Activated gamma-delta T cell (primary cell): ENCODE measurements at regions not wholly inside any gene's neighbourhood (a gene's known extent, or its start where the extent isn't known, plus 50 kb on each side); places are given as distances from the start of the nearest gene placed in this dataset.
"Not testable (repeated sequence)": the region's sequence is repeated elsewhere in the genome, so short reads cannot be mapped to it uniquely, and the experiment has no call there.

ENCODE experiments used
- DNase-seq: peaks from one replicate; lab custom pipeline; 2025; lab: John Stamatoyannopoulos, UW

DNA sequence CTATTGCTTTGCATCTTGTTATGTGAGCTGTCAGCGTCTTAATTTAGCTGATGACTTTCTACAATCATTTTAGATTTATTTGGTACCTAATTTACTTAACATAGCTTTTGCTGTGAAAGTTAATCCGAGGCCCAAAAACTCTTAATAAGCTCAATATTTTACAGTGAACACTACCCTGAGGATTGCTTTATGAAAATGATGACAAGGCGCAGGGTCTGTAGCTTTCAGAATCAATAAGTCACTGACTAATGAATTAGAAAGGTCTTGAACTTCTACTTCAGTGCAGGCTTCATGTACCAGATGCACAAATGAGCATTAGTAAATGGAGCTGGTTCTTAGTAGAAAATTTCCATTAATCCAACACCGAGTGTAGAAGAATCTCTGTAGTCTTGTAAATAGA lies 81.4 kb upstream of the ZNF366 start:
- DNase-seq = no peak

DNA sequence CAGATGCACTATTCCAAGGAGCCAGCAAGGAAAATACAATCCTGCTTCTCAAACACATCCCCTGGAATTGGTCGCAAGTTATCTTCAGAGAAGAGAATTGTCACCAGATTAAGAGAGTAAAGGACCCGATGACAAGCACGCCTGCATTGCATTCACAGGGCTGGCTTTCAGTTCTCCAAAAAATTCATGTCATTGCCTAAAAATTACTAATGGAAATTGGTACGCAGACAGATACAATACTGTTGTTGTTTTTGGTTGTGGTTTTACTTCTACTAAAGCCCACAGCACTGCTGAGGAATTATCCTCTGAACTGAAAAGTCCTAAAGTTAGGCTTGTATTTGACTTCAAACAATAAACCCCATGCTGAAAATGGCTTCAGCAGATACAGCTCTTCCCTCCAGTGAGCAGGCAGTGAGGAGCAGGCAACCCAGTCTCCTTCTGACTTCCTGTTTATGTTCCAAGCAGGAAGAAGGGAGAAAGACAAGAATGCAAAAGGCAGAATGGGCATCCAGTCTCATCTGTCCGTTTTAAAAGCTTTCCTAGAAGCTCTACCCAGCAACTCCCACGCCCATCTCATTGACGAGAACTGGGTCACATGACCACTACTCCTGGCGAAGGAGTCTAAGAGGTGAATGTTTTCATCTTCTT lies 80.6 kb upstream of the ZNF366 start:
- DNase-seq = no peak

DNA sequence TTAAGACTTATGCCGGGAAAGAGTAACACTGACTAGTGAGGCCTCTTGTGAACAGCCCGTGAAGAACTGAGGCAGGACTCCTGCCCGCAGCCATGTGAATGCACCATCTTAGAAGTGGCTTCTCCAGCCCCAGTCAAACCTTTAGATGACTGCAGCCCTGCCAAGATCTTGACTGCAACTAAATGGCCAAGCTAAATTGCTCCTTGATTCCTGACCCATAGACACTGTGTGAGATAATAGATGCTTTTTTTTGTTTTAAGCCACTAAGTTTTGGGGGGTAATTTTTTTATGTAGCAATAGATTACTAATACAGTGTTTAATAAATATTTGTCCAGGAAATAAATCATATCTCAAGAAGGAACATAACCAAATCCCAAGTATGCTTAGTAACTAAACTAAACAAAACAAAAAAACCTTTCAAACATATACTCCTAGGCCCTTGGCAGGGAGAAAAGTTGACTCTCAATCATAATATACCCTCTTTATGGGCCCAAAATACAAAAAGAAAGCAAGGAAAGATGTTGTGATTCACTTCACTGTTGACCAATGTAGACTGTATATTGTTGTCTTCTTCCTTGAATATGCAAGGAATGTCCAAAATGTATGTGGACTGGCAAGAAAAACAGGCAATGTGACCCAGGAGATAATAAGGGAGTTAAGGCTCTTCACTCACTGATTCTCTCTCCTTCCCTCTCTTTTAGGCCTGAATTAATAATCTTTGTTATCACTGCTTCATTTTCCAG lies 79.7 kb upstream of the ZNF366 start:
- DNase-seq = no peak

DNA sequence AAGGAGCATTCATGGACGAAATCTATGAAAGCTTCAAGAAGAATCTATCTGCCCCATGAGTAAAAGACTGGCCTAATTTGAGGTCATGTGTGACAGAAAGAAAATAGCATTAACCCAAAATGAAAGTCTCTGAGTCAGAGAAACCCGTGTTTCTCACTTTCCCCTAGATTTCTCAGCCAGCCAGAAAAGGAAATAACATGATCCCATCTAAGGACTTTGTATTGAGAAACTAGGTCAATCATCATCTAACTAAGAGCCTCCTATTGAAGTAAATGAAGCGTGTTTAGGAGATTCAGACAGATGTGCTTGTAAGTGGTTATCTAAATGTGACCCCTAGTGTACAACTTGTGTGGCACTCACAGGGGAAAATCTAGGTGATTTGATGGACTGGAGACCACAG lies 77.3 kb upstream of the ZNF366 start:
- no peak for DNase-seq

DNA sequence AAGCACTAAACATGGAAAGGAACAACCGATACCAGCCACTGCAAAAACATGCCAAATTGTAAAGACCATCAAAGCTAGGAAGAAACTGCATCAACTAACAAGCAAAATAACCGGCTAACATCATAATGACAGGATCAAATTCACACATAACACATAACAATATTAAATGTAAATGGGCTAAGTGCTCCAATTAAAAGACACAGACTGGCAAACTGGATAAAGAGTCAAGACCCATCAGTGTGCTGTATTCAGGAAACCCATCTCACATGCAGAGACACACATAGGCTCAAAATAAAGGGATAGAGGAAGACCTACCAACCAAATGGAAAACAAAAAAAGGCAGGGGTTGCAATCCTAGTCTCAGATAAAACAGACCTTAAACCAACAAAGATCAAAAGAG lies 72.1 kb upstream of the ZNF366 start:
- not testable (repeated sequence) for DNase-seq

DNA sequence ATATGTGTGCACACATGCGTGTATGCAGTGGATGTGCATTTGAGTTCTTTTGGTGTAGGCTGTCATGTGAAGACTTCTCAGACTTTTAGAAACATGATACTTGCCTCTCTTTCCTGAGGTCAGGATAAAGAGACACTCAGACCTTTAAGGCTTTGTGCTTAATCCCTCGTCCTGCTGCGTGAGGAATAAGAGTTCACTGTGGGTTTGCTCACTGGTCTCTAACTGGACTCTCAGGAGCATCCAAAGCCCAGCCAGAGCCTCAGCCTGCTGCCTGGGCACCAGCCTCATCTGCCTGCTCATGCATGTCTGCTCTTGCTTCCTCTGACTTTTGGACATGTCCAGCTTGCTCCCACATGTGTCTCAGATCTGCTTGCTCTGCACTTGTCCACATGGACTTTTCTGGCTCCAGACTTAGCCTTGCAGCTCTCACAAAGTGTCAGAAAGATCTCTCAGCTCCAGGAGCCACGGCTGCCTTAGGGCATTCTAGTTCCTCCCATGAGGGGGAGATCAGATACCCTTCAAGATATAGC lies 65.1 kb upstream of the ZNF366 start:
- no peak for DNase-seq

DNA sequence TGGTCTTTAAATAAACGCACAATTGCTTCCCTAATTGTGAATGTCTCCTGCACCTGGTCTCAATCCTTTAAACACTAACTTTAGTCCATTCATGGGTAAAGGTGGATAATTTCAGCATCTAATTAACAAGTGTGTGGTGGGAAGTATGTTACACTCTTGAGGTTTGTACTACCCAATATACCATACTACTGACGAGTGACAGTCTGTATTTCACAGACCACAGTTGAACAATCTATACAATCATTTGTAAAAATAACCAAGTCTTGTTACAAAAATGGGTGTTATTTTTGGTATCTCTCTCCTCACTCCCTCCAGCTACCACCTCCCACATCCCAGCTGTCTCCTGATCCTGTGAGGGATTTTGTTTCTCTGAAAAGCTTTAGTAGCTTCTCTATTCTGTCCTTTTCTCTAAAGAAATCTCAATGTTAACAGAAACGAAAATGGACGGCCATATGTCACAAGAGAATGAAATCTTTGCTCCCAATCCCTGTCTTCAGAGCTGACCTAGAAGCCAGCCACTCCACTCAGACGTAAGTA lies 62.3 kb upstream of the ZNF366 start:
- no peak for DNase-seq

DNA sequence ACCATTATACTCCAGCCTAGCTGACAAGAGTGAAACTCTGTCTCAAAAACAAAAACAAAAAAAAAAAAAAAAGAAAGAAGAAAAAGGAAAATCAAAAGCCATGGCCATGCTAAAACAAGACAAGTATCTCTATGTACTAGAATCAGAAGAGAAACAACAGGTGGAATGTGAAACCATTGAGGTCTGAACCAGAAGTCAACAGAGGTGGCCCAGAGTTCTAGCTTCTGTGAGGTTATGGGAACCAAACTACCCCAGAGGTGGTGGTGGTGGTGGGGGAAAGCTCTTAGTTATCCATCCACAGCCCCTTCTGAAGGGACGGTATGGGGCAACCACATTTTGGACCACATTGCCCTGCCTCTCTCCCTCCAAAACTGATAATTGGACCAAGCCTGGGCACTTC lies 59.5 kb upstream of the ZNF366 start:
- DNase-seq = no peak

DNA sequence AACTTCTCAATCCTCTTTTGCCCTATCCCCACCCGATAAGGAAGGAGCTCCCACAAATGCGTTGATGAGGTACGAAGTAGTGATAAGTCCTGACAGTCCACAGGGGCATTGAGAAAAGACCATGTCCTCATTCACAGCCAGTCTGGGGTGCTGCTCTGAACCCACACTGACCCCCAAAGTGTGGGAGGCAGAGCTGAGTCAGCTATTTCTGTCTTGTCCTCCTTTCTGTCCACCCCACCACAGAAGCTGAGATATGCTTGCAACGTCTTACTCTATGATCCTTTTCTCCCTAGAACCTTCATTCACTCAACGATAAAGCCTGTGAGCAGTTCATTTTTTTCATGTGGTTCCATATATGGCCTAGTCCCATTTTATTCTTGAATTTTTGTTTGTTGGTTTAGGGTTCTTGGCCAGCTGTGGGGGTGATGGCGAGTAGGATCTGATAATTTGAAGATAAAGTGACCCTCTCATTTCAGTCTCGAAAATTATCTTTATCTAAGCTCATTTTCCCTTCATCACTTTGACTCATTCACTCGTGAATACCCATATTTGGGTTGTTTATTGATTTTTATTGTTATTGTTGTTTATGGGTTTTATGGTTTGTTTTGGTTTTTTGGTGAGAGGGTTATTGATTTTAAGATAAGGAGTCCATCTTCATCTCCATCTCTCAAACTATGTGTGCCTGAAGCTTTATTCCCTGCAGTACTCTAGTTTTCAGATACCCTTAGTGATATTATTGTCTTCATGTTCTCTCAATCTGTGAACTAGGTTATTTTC lies 58.5 kb upstream of the ZNF366 start:
- DNase-seq = no peak

DNA sequence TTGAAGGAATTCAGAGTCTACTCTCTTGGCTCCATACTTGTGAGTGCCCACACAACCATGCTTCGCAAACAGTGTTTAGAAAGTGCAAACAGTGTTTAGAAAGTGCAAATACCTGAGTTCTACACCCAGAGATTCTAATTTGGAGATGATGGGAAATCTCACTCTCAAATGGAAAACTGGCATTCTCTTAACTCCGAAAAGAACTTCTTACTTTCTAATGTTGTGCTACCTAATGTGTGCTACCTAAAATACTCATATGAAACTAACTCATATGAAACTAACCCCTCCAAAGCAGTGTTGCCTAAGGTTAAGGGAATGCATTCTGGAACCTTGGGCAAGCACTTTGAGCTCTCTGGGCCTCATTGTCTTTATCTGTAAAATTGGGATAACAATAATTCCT lies 55.5 kb upstream of the ZNF366 start:
- no peak for DNase-seq

DNA sequence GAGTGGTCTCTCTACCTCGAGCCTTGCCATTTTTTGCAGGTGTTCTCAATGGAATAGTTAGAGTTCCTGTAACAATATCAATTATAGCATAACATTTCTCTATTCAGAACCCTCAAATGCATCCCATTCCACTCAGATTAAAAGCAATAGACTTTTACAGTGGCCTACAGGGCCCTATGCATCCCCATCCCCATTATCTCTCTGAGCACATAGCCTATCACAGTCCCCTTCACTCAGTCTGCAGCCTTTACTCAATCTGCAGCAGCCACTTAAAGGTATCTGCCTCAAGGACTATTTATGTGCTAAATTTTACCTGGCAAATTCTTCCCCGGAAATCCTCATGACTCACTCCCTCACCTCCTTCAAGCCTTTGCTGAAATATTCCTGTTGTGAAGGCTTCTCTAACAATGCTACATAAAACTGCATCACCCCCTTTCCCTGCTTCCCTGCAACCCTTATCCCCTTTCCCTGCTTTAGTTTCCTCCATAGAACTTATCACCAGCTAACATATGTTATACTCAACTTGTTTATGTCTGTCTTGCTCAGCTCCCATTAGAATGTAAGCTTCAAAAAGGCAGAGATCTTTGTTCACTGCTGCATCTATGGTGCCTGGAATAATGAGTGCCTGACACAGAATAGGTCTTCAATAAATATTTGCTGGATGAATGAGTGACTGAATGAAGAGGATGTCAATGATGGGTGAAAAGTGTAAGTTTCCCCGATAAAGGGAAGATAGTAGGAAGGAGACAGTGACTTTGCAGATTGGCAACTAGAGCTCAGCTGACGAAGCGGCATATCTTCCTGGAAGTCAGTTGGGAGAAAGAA lies 54.1 kb upstream of the ZNF366 start:
- DNase-seq = no peak

DNA sequence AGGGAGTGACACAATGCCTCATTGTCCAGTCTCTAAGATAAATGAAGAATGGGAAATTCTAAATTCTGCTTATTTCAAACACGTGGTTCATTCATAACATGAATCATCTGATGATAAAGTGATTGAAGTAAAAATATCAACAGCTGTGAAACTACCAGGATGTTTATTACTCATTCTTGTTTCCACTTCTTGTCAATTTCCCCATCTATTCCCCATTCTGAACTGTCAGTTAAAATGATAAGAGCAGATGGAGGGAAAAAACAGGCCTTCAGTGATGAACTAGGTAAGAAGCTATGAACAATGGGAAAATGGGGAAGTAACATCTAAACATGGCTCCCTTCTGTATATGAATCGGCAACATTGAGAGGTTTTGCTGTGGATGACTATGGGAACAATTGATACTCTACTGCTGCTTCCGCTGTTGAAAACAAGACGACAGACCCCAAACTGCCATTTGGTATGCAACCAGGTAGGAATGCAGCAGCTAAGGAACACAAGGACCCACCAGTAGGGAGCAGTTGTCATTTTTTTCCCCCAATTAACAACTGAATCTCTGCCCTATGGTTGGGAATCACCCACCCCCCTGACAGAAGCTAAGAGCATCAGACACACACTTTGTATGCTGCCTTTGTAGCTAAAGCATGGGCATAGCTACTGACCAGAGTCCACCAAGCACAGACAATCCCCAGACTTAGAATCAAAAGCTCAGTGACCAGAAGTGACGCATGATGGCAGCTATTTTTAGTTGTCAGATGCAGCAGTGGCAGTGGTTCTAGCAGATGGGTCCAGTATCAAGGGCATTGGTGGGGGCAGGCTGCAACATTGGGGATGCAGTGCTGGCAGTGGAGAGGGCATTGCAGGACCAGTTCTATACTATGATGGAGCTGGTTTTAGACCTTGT lies 52.9 kb upstream of the ZNF366 start:
- no peak for DNase-seq

DNA sequence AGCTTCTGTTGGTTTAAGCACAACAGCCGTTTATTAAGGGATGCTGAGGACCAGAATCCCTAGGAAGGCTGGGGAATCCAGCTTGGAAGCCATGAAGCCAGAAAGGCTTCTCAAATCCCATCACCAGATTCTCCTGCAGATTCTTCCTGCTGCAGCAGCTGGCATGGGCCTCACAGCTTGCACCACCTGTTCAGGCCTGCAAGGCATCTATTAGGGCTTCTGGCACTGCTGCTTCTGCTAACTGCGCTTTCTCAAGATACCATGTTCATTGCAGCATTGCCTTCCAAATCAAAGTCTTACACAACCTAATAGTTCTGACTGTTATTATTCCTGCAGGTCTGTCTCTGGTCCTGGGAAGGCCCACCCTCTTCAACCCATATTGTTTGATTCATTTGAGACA lies 51.2 kb upstream of the ZNF366 start:
- no peak for DNase-seq

DNA sequence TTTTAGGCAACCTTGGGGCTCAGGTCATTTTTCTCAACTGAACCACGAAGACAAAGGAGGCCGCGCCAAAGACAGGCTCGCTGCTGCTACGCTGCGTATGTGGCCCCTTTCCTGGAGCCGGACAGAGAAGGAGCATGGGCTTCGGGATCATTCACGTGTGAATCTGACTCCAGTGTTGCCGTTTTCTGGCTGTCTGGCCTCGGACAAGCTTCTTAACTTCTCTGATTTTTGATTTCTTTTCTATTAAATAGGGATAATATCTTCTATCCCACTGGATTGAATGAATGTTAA lies 50.8 kb upstream of the ZNF366 start:
- no peak for DNase-seq

DNA sequence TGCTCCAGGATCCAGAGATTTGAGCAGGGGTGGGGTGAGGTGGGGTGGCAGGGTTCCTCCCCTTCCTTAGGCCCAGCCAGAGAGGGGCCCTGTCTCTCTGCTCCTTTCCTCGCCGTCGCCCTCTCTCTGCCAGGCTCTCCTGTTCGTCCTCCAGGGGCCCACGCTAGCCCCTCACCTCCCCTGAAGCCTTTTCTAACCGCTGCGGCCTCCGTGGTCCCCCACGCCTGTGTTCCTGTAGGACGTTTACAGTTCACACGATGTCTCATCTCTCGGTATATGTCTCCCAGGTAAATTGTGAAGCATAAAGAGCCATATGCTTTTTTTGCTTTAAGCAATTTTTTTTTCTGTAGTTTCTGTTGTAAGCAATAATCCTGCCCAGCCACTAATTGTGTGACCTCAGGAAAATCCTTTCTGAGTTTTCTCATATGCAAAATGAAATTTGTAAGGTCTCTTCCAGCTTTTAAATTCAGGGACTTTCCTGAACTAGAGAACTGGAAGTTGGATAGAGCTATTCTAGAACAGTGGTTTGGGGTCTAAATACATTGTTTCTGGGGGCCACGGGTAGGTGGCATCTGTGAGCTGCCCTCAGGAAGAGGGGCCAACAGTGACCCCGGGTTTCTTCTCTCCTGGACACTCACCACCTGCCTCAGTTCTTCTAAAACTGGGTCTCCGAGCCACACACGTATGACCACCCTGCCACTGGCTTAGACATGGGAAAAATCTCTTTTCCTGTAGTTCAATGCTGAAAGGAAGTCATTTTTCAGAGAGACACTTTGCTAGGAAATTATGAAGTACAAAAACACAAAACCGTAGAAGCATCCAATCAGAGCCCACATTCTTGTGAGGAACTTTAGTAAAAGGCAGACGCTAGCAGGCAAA lies 50.2 kb upstream of the ZNF366 start:
- no peak for DNase-seq
